ENCODE measurements at regions not wholly inside any gene's neighbourhood (a gene's known extent, or its start where the extent isn't known, plus 50 kb on each side); places are given as distances from the start of the nearest gene placed in this dataset.

GRCh38 chr16:85302848-85303353, 190.6 kb upstream of the CIBAR2 start:
- H3K4me3 ChIP-seq (IDR thresholded peaks at IDR 0.05; ENCODE audit: insufficient read depth, low read depth, low read length): no peak overlapping the region
- no peaks in the 10 kb centered on the region for H3K4me1 ChIP-seq (ENCODE audit: low read depth, poor library complexity, severe bottlenecking)
- H3K79me2 ChIP-seq (ENCODE audit: insufficient read depth, low read depth): no peaks in the 10 kb centered on the region
- TF ChIP-seq CTCF (conservative IDR thresholded peaks at IDR 0.05; ENCODE audit: low read depth, low read length): no peak
- H3K27ac ChIP-seq: no peak overlapping the region
- H3K27me3 ChIP-seq (ENCODE audit: insufficient read depth, low read depth): peaks cover 89% of the 10 kb centered on the region; the same call in 1 of the 2 replicates
- H4K20me1 ChIP-seq (ENCODE audit: insufficient read depth): no peaks in the 10 kb centered on the region
- H3K4me2 ChIP-seq: no peak overlapping the region
- no peaks in the 10 kb centered on the region for H3K36me3 ChIP-seq (ENCODE audit: insufficient read depth)
- H2AFZ ChIP-seq (ENCODE audit: low read depth): no peak overlapping the region
- H3K9ac ChIP-seq: no peak overlapping the region

GRCh38 chr16:85303354-85303883, 191.1 kb upstream of the CIBAR2 start:
- H3K79me2 ChIP-seq (ENCODE audit: insufficient read depth, low read depth): no peaks in the 10 kb centered on the region
- H4K20me1 ChIP-seq (ENCODE audit: insufficient read depth): no peaks in the 10 kb centered on the region
- no peaks in the 10 kb centered on the region for H3K4me1 ChIP-seq (ENCODE audit: low read depth, poor library complexity, severe bottlenecking)
- peaks cover 89% of the 10 kb centered on the region for H3K27me3 ChIP-seq (ENCODE audit: insufficient read depth, low read depth)
- H3K4me2 ChIP-seq: no peak overlapping the region
- no peak overlapping the region for H2AFZ ChIP-seq (ENCODE audit: low read depth)
- H3K9ac ChIP-seq: no peak overlapping the region
- no peak overlapping the region for H3K27ac ChIP-seq
- no peaks in the 10 kb centered on the region for H3K36me3 ChIP-seq (ENCODE audit: insufficient read depth)
- H3K4me3 ChIP-seq (IDR thresholded peaks at IDR 0.05; ENCODE audit: insufficient read depth, low read depth, low read length): no peak overlapping the region
- TF ChIP-seq CTCF (conservative IDR thresholded peaks at IDR 0.05; ENCODE audit: low read depth, low read length): peak; percentile 42; the same call in 1 of the 2 replicates

GRCh38 chr16:85304337-85304736, 192.1 kb upstream of the CIBAR2 start:
- TF ChIP-seq CTCF (conservative IDR thresholded peaks at IDR 0.05; ENCODE audit: low read depth, low read length): no peak
- no peak overlapping the region for H2AFZ ChIP-seq (ENCODE audit: low read depth)
- no peaks in the 10 kb centered on the region for H3K4me1 ChIP-seq (ENCODE audit: low read depth, poor library complexity, severe bottlenecking)
- H3K4me2 ChIP-seq: no peak overlapping the region
- H3K9ac ChIP-seq: no peak overlapping the region
- H3K79me2 ChIP-seq (ENCODE audit: insufficient read depth, low read depth): no peaks in the 10 kb centered on the region
- no peak overlapping the region for H3K4me3 ChIP-seq (IDR thresholded peaks at IDR 0.05; ENCODE audit: insufficient read depth, low read depth, low read length)
- H3K27ac ChIP-seq: no peak overlapping the region
- peaks cover 89% of the 10 kb centered on the region for H3K27me3 ChIP-seq (ENCODE audit: insufficient read depth, low read depth)
- no peaks in the 10 kb centered on the region for H4K20me1 ChIP-seq (ENCODE audit: insufficient read depth)
- H3K36me3 ChIP-seq (ENCODE audit: insufficient read depth): no peaks in the 10 kb centered on the region

GRCh38 chr16:85306071-85306792, 194.0 kb upstream of the CIBAR2 start:
- Histone ChIP-seq H2AFZ (ENCODE audit: low read depth) (no peak overlapping the region), H4K20me1 (ENCODE audit: insufficient read depth) (no peaks in the 10 kb centered on the region), H3K27ac (no peak overlapping the region), H3K4me3 (IDR thresholded peaks at IDR 0.05; ENCODE audit: insufficient read depth, low read depth, low read length) (no peak overlapping the region), H3K79me2 (ENCODE audit: insufficient read depth, low read depth) (no peaks in the 10 kb centered on the region), H3K27me3 (ENCODE audit: insufficient read depth, low read depth) (peaks cover 86% of the 10 kb centered on the region), H3K36me3 (ENCODE audit: insufficient read depth) (no peaks in the 10 kb centered on the region), H3K4me1 (ENCODE audit: low read depth, poor library complexity, severe bottlenecking) (no peaks in the 10 kb centered on the region), H3K4me2 (no peak overlapping the region), H3K9ac (no peak overlapping the region)
- no peak for TF ChIP-seq CTCF (conservative IDR thresholded peaks at IDR 0.05; ENCODE audit: low read depth, low read length)

Data from KMS-11 (cell line).